Activated naive CD4-positive, alpha-beta T cell treated with anti-CD3 and anti-CD28 coated beads for 36 hours (primary cell): ENCODE measurements at regions not wholly inside any gene's neighbourhood (a gene's known extent, or its start where the extent isn't known, plus 50 kb on each side); places are given as distances from the start of the nearest gene placed in this dataset.

Experiments
- CTCF ChIA-PET: fragments of 350-600 bp; sonication (Branson Sonifier 250); formaldehyde crosslinking; loops from one replicate; lab custom pipeline; 2021; ENCODE audit warnings: antibody characterized with exemption; lab: Charles Lee
- DNase-seq: peaks from one replicate; pipeline ENCODE4 v3.0.0-alpha.2; 2020
- H3K27ac Mint-ChIP-seq: one replicate; pipeline ENCODE4 v1.8.0; 2021; ENCODE audit warnings: mild to moderate bottlenecking, mixed read lengths
- H3K27me3 Mint-ChIP-seq: one replicate; pipeline ENCODE4 v1.8.0; 2021; ENCODE audit warnings: low read depth, mixed read lengths
- H3K36me3 Mint-ChIP-seq: one replicate; pipeline ENCODE4 v1.8.0; 2021; ENCODE audit warnings: low read depth, mixed read lengths
- H3K4me1 Mint-ChIP-seq: one replicate; pipeline ENCODE4 v1.8.0; 2021; ENCODE audit warnings: low read depth, mixed read lengths
- H3K4me3 Mint-ChIP-seq: one replicate; pipeline ENCODE4 v1.8.0; 2021; ENCODE audit warnings: mild to moderate bottlenecking, moderate library complexity, mixed read lengths
- H3K9me3 Mint-ChIP-seq: one replicate; pipeline ENCODE4 v1.8.0; 2021; ENCODE audit warnings: mixed read lengths
- intact Hi-C: fragments of 100-400 bp; cut with micrococcal nuclease; formaldehyde crosslinking; loops from one replicate; pipeline ENCODE4 v1.15.1; 2023

- peaks cover 2% of the 10 kb centered on the region for H3K9me3 Mint-ChIP-seq
- CTCF ChIA-PET: no interaction called here
- H3K27ac Mint-ChIP-seq: no peak overlapping the region
- H3K4me3 Mint-ChIP-seq: no peak overlapping the region
- no peak for DNase-seq
- H3K36me3 Mint-ChIP-seq: no peaks in the 10 kb centered on the region
- intact Hi-C loops: no loop called here
- no peaks in the 10 kb centered on the region for H3K27me3 Mint-ChIP-seq
- no peaks in the 10 kb centered on the region for H3K4me1 Mint-ChIP-seq
Measured at GRCh38 chr4:161005746-161006145, 1158.1 kb downstream of the FSTL5 start.

GRCh38 chr4:161008527-161008926 is 1155.3 kb downstream of the FSTL5 start:
- Mint-ChIP-seq H3K27ac (no peak overlapping the region), H3K4me1 (no peaks in the 10 kb centered on the region), H3K4me3 (no peak overlapping the region), H3K9me3 (peaks cover 4% of the 10 kb centered on the region), H3K27me3 (no peaks in the 10 kb centered on the region), H3K36me3 (no peaks in the 10 kb centered on the region)
- intact Hi-C loops: no loop called here
- DNase-seq: no peak
- CTCF ChIA-PET: no interaction called here

GRCh38 chr4:161010227-161010626 is 1153.6 kb downstream of the FSTL5 start:
- DNase-seq: no peak
- Mint-ChIP-seq H3K27me3 (no peaks in the 10 kb centered on the region), H3K4me3 (no peak overlapping the region), H3K27ac (no peak overlapping the region), H3K36me3 (no peaks in the 10 kb centered on the region), H3K9me3 (peaks cover 6% of the 10 kb centered on the region), H3K4me1 (no peaks in the 10 kb centered on the region)
- CTCF ChIA-PET: no interaction called here
- intact Hi-C loops: no loop called here
